Activated T-cell treated with anti-CD3 and anti-CD28 coated beads, Interleukin-2, amount 50 U/mL, for 24 hours (primary cell): ENCODE measurements at regions not wholly inside any gene's neighbourhood (a gene's known extent, or its start where the extent isn't known, plus 50 kb on each side); places are given as distances from the start of the nearest gene placed in this dataset.
A peak's percentile ranks its signal among the peaks of the same experiment; 100 is the strongest.
"Not testable (repeated sequence)": the region's sequence is repeated elsewhere in the genome, so short reads cannot be mapped to it uniquely, and the experiment has no call there.

Experiments
- DNase-seq: peaks from one replicate; pipeline ENCODE4 v3.0.0-alpha.2; 2020
- H3K27ac Mint-ChIP-seq: 2 replicates; pipeline ENCODE4 v1.8.0; 2020; ENCODE audit warnings: mild to moderate bottlenecking, mixed read lengths
- H3K27me3 Mint-ChIP-seq: 2 replicates; pipeline ENCODE4 v1.8.0; 2020; ENCODE audit warnings: mixed read lengths
- H3K36me3 Mint-ChIP-seq: 2 replicates; pipeline ENCODE4 v1.8.0; 2020; ENCODE audit warnings: low read depth, mixed read lengths
- H3K4me1 Mint-ChIP-seq: 2 replicates; pipeline ENCODE4 v1.8.0; 2020; ENCODE audit warnings: low read depth, mixed read lengths
- H3K4me3 Mint-ChIP-seq: 2 replicates; pipeline ENCODE4 v1.8.0; 2020; ENCODE audit warnings: mild to moderate bottlenecking, moderate library complexity, mixed read lengths
- H3K9me3 Mint-ChIP-seq: 2 replicates; pipeline ENCODE4 v1.8.0; 2020; ENCODE audit warnings: mixed read lengths

GRCh38 chr20:25935230-25935629 is 238.6 kb upstream of the ZNF337 start:
- H3K27ac Mint-ChIP-seq, H3K4me3 Mint-ChIP-seq, H3K4me1 Mint-ChIP-seq: not testable (repeated sequence)

DNA sequence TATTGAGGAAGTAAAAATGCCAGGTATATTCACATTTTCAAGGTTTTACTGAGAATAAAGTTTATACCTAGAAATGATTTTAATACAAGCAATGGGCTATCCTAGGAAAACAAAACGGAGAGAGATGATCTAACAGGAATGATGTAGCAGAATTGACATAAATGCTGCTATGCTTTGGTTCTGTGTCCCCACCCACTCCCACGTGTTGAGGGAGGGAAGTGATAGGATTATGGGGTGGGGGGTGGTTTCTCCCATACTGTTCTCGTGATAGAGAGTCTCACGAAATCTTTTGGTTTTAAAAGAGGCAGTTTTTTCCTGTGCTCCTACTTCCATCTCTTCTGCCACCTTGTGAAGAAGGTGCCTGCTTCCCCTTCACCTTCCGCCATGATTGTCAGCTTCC is 236.2 kb upstream of the ZNF337 start:
- H3K36me3 Mint-ChIP-seq, H3K9me3 Mint-ChIP-seq, H3K27ac Mint-ChIP-seq, DNase-seq, H3K4me1 Mint-ChIP-seq, H3K4me3 Mint-ChIP-seq: not testable (repeated sequence)
- peaks cover 12% of the 10 kb centered on the region for H3K27me3 Mint-ChIP-seq

More at GRCh38 chr20:25935230-25935629, 238.6 kb upstream of the ZNF337 start:
- not testable (repeated sequence) for H3K27me3 Mint-ChIP-seq, H3K9me3 Mint-ChIP-seq, DNase-seq, H3K36me3 Mint-ChIP-seq

- H3K4me1 Mint-ChIP-seq, DNase-seq, H3K27ac Mint-ChIP-seq, H3K36me3 Mint-ChIP-seq, H3K9me3 Mint-ChIP-seq, H3K4me3 Mint-ChIP-seq: not testable (repeated sequence)
- H3K27me3 Mint-ChIP-seq: peaks cover 12% of the 10 kb centered on the region
Measured at GRCh38 chr20:25932170-25932569, 235.5 kb upstream of the ZNF337 start.

DNA sequence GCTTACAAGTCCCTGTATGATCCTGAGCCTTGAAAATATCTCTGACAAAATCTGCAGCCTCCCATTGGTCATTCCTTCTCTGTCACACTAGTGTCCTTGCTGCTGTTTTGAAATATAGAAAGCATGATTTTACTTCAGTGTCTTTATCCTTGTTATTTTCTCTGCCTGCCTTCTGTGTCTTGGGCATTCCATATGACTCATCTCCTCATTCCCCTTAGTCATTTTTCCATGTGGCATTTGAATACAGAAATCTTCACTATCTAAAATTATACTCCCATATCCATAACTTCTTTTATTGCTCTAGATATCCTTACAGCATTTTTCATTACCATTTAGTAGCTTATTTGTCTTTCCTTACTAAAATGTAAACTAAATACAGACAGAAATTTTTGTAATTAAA is 205.7 kb upstream of the ZNF337 start:
- not testable (repeated sequence) for H3K9me3 Mint-ChIP-seq, H3K27ac Mint-ChIP-seq, H3K27me3 Mint-ChIP-seq, H3K4me1 Mint-ChIP-seq, H3K4me3 Mint-ChIP-seq, H3K36me3 Mint-ChIP-seq, DNase-seq

DNA sequence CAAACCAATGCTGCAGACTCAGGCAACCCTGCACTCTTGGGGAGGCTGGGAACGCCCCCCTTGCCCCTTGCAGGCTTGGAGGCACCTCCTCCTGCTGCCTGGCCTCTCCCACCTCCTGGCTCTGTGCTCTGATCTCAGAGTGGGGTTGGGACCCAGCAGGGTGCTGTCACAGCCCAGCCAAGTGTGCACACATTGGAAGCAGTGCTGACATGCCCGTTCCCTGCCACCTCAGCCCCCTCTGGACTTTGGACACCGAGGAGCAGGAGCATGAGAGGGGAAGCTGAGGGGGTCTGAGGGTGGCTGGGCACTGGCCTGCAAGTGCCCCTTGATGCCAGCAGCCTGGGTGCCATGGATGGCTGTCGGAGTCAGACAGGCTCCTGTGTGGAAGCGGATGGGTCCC is 202.0 kb upstream of the ZNF337 start:
- H3K4me1 Mint-ChIP-seq, H3K9me3 Mint-ChIP-seq, H3K36me3 Mint-ChIP-seq, H3K27ac Mint-ChIP-seq, H3K27me3 Mint-ChIP-seq, DNase-seq, H3K4me3 Mint-ChIP-seq: not testable (repeated sequence)

- peaks cover 19% of the 10 kb centered on the region for H3K27me3 Mint-ChIP-seq
- not testable (repeated sequence) for H3K4me1 Mint-ChIP-seq, H3K27ac Mint-ChIP-seq, DNase-seq, H3K4me3 Mint-ChIP-seq, H3K36me3 Mint-ChIP-seq, H3K9me3 Mint-ChIP-seq
Measured at GRCh38 chr20:25879096-25879495, 182.4 kb upstream of the ZNF337 start.

DNA sequence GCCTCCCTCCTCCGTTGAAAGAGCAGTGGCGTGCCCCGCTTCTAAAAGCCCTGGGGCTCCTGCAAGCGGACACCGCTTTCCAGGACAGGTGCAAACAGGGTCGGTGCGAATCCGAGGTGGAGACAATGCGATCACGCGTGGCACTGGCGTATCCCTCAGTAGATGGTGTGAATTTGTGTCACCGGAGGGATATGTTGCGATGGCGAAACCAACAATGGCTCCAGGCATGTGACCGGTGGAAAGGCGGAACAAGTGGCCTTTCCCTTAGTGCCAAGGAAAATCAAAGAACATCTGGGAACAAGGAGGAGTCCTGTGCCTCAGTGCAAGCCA is 172.0 kb upstream of the ZNF337 start:
- DNase-seq, H3K4me3 Mint-ChIP-seq, H3K9me3 Mint-ChIP-seq, H3K27ac Mint-ChIP-seq, H3K36me3 Mint-ChIP-seq: not testable (repeated sequence)
- peaks cover 51% of the 10 kb centered on the region for H3K27me3 Mint-ChIP-seq
- H3K4me1 Mint-ChIP-seq: peaks cover 24% of the 10 kb centered on the region

DNA sequence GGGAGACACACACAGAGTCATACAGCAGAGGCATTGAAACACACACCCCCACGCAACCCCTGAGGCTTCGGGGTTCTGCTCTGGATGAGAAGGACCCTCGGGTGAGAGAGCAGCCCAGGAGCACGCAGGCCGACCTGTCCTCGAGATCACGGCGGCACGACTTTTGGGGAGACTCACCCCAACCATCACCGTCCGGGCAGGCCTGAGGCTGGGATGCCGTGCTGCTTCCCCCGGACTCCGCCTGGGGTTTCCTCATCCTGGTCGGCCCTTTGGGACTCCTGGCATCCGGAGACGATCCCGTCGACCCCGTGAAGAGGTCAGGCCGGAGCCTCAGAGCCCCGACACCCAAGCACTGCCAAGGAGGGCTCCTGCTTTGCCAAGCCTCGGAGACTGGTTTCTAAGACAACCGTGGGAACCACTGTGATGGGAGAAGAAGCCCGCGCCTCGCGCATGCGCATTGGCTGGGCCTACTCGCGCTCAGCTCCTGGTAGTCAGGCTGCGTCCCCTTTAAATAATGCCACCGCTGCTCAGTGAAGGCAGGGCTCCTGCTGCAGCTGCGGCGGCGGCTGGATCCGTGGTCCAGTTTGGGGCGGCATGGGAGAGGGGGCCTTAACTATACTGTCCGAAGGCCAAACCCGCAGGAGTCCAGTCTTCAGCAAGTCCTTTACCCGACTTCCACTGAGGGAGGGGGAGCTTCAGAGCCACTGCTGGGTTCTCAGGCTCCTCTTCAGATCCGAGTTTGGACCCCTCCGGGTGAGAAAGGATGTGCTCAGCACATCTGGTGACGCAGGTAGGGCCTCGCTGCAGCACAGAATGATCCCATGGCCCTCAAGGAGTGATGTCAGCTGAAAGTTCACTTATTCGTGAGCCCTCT is 171.4 kb upstream of the ZNF337 start:
- Mint-ChIP-seq H3K27ac (no peak overlapping the region), H3K27me3 (peaks cover 56% of the 10 kb centered on the region), H3K36me3 (no peaks in the 10 kb centered on the region), H3K4me3 (peak overlapping the region; percentile 55), H3K9me3 (no peaks in the 10 kb centered on the region), H3K4me1 (peaks cover 27% of the 10 kb centered on the region)
- peak; percentile 76 for DNase-seq

- H3K36me3 Mint-ChIP-seq, DNase-seq, H3K9me3 Mint-ChIP-seq, H3K27ac Mint-ChIP-seq, H3K4me3 Mint-ChIP-seq: not testable (repeated sequence)
- Mint-ChIP-seq H3K4me1 (peaks cover 35% of the 10 kb centered on the region), H3K27me3 (peaks cover 64% of the 10 kb centered on the region)
Measured at GRCh38 chr20:25867015-25867775, 170.5 kb upstream of the ZNF337 start.

GRCh38 chr20:25865715-25866656 is 169.3 kb upstream of the ZNF337 start:
- Mint-ChIP-seq H3K36me3 (no peaks in the 10 kb centered on the region), H3K4me1 (peaks cover 47% of the 10 kb centered on the region), H3K4me3 (peak overlapping the region; percentile 63), H3K27me3 (peaks cover 76% of the 10 kb centered on the region), H3K9me3 (no peaks in the 10 kb centered on the region), H3K27ac (no peak overlapping the region)
- peak; percentile 81 for DNase-seq

DNA sequence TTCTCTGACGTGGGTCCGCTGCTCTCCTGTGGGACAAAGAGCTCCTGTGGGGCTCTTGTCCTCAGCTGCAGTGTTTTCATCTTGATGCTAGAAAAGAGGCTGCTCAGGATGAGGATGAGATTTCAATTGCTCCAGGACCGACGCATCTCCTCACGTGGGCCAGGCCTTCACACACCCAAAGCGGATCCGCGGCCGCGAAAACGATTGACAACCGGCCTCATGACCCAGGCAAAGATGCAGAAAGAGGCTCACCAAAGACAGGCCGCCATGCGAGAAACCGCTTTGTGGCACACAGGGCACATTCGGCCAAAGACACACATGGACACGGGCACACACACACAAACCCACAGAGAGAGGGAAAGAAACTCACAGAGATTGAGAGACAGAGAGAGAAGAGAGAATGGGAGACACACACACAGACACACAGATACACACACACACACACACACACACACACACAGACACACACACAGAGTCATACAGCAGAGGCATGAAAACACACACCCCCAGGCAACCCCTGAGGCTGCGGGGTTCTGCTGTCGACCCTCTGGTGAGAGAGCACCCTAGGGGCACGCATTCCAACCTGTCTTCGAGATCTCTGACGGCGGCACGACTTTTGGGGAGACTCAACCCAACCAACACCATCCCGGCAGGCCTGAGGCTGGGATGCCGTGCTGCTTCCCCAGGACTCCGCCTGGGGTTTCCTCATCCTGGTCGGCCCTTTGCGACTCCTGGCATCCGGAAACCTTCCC is 168.5 kb upstream of the ZNF337 start:
- H3K36me3 Mint-ChIP-seq, H3K9me3 Mint-ChIP-seq, DNase-seq, H3K27ac Mint-ChIP-seq: not testable (repeated sequence)
- peaks cover 85% of the 10 kb centered on the region for H3K27me3 Mint-ChIP-seq
- peak overlapping the region; percentile 63 for H3K4me3 Mint-ChIP-seq
- H3K4me1 Mint-ChIP-seq: peaks cover 55% of the 10 kb centered on the region

GRCh38 chr20:25864326-25864962 is 167.8 kb upstream of the ZNF337 start:
- Mint-ChIP-seq H3K4me1 (peaks cover 58% of the 10 kb centered on the region), H3K36me3 (no peaks in the 10 kb centered on the region), H3K27me3 (peaks cover 91% of the 10 kb centered on the region), H3K27ac (no peak overlapping the region), H3K4me3 (no peak overlapping the region), H3K9me3 (no peaks in the 10 kb centered on the region)
- DNase-seq: no peak

GRCh38 chr20:25863536-25864325 is 167.1 kb upstream of the ZNF337 start:
- Mint-ChIP-seq H3K4me1 (peaks cover 63% of the 10 kb centered on the region), H3K27me3 (peaks cover 91% of the 10 kb centered on the region), H3K4me3 (peak overlapping the region; percentile 53), H3K9me3 (no peaks in the 10 kb centered on the region), H3K27ac (no peak overlapping the region), H3K36me3 (no peaks in the 10 kb centered on the region)
- no peak for DNase-seq
